ENCODE measurements at regions not wholly inside any gene's neighbourhood (a gene's known extent, or its start where the extent isn't known, plus 50 kb on each side); places are given as distances from the start of the nearest gene placed in this dataset.

- 82 to 83% methylated on average over 6 of the region's 6 CpGs for WGBS, 2 donors
Measured at GRCh38 chr20:6513599-6513998, 253.9 kb upstream of the BMP2 start.

DNA sequence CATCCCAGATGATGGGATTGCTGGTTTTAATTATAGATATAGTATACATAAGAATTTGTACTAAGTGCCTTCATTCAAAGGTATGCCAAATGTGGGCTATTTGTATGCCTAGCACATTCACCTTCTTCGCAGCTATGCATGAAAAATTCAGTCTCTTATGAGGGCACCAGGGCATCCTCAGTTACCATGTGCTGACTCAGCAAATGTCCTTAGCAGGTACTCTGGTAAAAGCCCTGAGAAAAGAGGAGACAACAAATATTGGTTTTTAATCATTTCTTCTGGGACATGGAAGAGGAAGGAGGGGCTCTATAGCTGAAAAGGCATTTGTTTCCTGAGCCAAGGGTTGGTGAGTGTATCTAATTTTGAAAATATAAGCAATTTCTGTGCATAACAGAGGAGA, 258.1 kb upstream of the BMP2 start:
- Histone ChIP-seq H3K4me3 (no peak overlapping the region), H3K27me3 (no peaks in the 10 kb centered on the region), H3K36me3 (no peaks in the 10 kb centered on the region), H3K4me1 (no peaks in the 10 kb centered on the region), H3K27ac (no peak overlapping the region), H3K9me3 (peaks cover 0 to 15% (median 0%) of the 10 kb centered on the region in 4 donors)
- DNase-seq (ENCODE audit: low spot score in 2 of 2), result no peak
- 88 to 100% methylated on average over 1 of the region's 1 CpG for WGBS, 2 donors
- TF ChIP-seq CTCF (IDR thresholded peaks at IDR 0.05) (no peak), EP300 (IDR thresholded peaks at IDR 0.05) (no peak), POLR2A (IDR thresholded peaks at IDR 0.05) (no peak)

More at GRCh38 chr20:6513599-6513998, 253.9 kb upstream of the BMP2 start:
- Histone ChIP-seq H3K4me3 (no peak overlapping the region), H3K4me1 (no peaks in the 10 kb centered on the region), H3K9me3 (peaks cover 0 to 15% (median 0%) of the 10 kb centered on the region in 4 donors), H3K27me3 (no peaks in the 10 kb centered on the region), H3K36me3 (no peaks in the 10 kb centered on the region), H3K27ac (no peak overlapping the region)
- TF ChIP-seq EP300 (IDR thresholded peaks at IDR 0.05) (no peak), CTCF (IDR thresholded peaks at IDR 0.05) (no peak), POLR2A (IDR thresholded peaks at IDR 0.05) (no peak)
- DNase-seq (ENCODE audit: low spot score in 2 of 2), result no peak

- Histone ChIP-seq H3K36me3 (no peaks in the 10 kb centered on the region), H3K27ac (no peak overlapping the region), H3K9me3 (peaks cover 0 to 11% (median 0%) of the 10 kb centered on the region in 4 donors), H3K27me3 (no peaks in the 10 kb centered on the region), H3K4me1 (no peaks in the 10 kb centered on the region), H3K4me3 (no peak overlapping the region)
- DNase-seq (ENCODE audit: low spot score in 2 of 2), result no peak
- TF ChIP-seq EP300 (IDR thresholded peaks at IDR 0.05), result no peak
- no peak for TF ChIP-seq CTCF (IDR thresholded peaks at IDR 0.05)
- no peak for TF ChIP-seq POLR2A (IDR thresholded peaks at IDR 0.05)
- 48 to 72% methylated on average over 3 of the region's 3 CpGs for WGBS, 2 donors
Measured at GRCh38 chr20:6506906-6507305, 260.6 kb upstream of the BMP2 start.

DNA sequence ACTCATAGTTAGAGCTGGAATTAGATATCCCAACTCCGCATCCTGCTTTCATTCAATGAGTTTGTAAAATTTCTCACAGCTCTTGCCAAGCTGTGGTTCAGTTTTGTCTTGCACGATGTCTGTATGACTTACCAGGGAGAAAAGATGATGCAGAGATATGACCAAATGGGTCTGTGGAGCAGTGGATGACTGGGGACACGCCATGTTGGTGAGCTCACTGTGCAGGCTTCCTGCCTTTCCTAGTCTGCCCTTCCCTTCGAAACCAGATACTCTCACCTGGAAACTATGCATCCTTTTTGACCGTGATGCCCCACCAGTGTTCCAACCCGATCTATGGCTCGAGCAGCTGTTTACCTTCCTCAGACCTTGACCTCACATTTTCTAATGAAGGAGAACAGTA, 262.7 kb upstream of the BMP2 start:
- WGBS, 2 donors, result 91 to 92% methylated on average over 7 of the region's 7 CpGs
- no peak for DNase-seq (ENCODE audit: low spot score in 2 of 2)
- no peak for TF ChIP-seq EP300 (IDR thresholded peaks at IDR 0.05)
- TF ChIP-seq CTCF (IDR thresholded peaks at IDR 0.05), result no peak
- no peak for TF ChIP-seq POLR2A (IDR thresholded peaks at IDR 0.05)
- Histone ChIP-seq H3K4me3 (no peak overlapping the region), H3K27me3 (no peaks in the 10 kb centered on the region), H3K4me1 (no peaks in the 10 kb centered on the region), H3K27ac (no peak overlapping the region), H3K36me3 (no peaks in the 10 kb centered on the region), H3K9me3 (peaks cover 0 to 11% (median 0%) of the 10 kb centered on the region in 4 donors)

DNA sequence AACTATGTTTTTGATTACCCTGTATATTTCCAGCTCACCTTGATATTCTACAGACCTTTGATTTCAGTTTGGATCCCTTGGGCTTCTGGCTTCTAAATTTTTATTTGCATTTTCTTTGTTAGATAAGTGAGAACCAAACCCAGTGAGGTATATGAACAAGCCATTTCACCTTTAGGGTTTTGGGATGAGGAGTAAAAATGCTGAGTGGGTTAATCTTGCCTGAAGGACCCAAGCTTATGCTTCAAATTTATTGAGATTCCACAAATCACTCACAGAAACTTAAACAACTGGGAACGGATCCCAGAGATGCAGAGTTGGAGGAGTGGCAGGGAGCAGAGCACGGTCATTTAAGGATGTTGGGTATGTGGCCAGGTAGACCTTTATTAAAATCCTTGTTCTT, 263.3 kb upstream of the BMP2 start:
- TF ChIP-seq CTCF (IDR thresholded peaks at IDR 0.05) (no peak), EP300 (IDR thresholded peaks at IDR 0.05) (no peak)
- 47 to 61% methylated on average over 2 of the region's 2 CpGs for WGBS, 2 donors
- no peak for DNase-seq (ENCODE audit: low spot score in 2 of 2)

More for the DNA sequence above, 263.3 kb upstream of the BMP2 start:
- Histone ChIP-seq H3K4me1 (no peaks in the 10 kb centered on the region), H3K27me3 (no peaks in the 10 kb centered on the region), H3K4me3 (no peak overlapping the region), H3K27ac (no peak overlapping the region), H3K36me3 (no peaks in the 10 kb centered on the region), H3K9me3 (peaks cover 0 to 4% (median 0%) of the 10 kb centered on the region in 4 donors)
